SK-N-SH (cell line): ENCODE measurements at regions not wholly inside any gene's neighbourhood (a gene's known extent, or its start where the extent isn't known, plus 50 kb on each side); places are given as distances from the start of the nearest gene placed in this dataset.

Experiments used
- GATA2 ChIP-seq: sonication (generic); formaldehyde crosslinking; IDR thresholded peaks from 2 replicates; pipeline ENCODE4 v1.5.0; 2020; ENCODE audit warnings: mild to moderate bottlenecking, missing genetic modification reagents
- MXI1 ChIP-seq: IDR thresholded peaks from 2 replicates; pipeline ENCODE4 v1.6.1; 2012; ENCODE audit warnings: mild to moderate bottlenecking, low read depth, low read length, improper control_type of control experiment
- RAD21 ChIP-seq: IDR thresholded peaks from 2 replicates; pipeline ENCODE4 v1.6.1; 2012; ENCODE audit warnings: mild to moderate bottlenecking, low read length
- RXRA ChIP-seq: IDR thresholded peaks from 2 replicates; pipeline ENCODE4 v1.4.0; 2012; ENCODE audit warnings: low read depth, mild to moderate bottlenecking, borderline replicate concordance
- TAF1 ChIP-seq: IDR thresholded peaks from 2 replicates; pipeline ENCODE4 v1.6.1; 2012; ENCODE audit warnings: low read depth, mild to moderate bottlenecking, low read length, moderate library complexity, borderline replicate concordance
- YY1 ChIP-seq: IDR thresholded peaks from 2 replicates; pipeline ENCODE4 v1.4.0; 2012; ENCODE audit warnings: low read depth, mild to moderate bottlenecking
- TF ChIP-seq, protein P1 (sequence below): IDR thresholded peaks from 2 replicates; pipeline ENCODE4 v1.4.0; 2012; ENCODE audit warnings: low read depth
- TF ChIP-seq, protein P2 (sequence below): fragments of 200-600 bp; sonication (generic); IDR thresholded peaks from 2 replicates; pipeline ENCODE4 v1.6.1; 2017; ENCODE audit warnings: antibody characterized with exemption, mild to moderate bottlenecking, moderate library complexity

DNA sequence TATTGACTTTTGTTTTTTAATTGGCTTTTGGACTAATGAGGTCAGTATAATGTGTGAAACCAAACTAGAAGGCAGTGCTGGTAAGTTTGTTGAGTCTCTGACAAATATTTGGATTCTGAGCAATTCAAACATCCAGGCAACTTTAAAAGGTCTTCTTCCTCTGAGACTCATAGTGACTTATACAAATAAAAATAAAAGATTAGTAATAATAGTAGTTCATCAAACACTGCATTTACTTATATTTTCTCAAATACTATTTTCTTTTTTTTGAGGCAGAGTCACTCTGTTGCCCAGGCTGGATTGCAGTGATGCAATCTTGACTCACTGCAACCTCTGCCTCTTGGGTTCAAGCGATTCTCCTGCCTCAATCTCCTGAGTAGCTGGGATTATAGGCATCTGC, 337.9 kb downstream of the DAD1 start:
- TF ChIP-seq, protein P1, sequence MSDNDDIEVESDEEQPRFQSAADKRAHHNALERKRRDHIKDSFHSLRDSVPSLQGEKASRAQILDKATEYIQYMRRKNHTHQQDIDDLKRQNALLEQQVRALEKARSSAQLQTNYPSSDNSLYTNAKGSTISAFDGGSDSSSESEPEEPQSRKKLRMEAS = no peak
- TF ChIP-seq, protein P2, sequence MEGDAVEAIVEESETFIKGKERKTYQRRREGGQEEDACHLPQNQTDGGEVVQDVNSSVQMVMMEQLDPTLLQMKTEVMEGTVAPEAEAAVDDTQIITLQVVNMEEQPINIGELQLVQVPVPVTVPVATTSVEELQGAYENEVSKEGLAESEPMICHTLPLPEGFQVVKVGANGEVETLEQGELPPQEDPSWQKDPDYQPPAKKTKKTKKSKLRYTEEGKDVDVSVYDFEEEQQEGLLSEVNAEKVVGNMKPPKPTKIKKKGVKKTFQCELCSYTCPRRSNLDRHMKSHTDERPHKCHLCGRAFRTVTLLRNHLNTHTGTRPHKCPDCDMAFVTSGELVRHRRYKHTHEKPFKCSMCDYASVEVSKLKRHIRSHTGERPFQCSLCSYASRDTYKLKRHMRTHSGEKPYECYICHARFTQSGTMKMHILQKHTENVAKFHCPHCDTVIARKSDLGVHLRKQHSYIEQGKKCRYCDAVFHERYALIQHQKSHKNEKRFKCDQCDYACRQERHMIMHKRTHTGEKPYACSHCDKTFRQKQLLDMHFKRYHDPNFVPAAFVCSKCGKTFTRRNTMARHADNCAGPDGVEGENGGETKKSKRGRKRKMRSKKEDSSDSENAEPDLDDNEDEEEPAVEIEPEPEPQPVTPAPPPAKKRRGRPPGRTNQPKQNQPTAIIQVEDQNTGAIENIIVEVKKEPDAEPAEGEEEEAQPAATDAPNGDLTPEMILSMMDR = no peak
- TF ChIP-seq TAF1 = no peak
- TF ChIP-seq MXI1 = no peak
- no peak for TF ChIP-seq GATA2 (CRISPR knock-in tag)
- TF ChIP-seq YY1 = no peak
- no peak for TF ChIP-seq RAD21
- no peak for TF ChIP-seq RXRA
